Small intestine (tissue), 7 donors: ENCODE measurements at regions not wholly inside any gene's neighbourhood (a gene's known extent, or its start where the extent isn't known, plus 50 kb on each side); places are given as distances from the start of the nearest gene placed in this dataset.
"Not testable (repeated sequence)": the region's sequence is repeated elsewhere in the genome, so short reads cannot be mapped to it uniquely, and the experiment has no call there.

ENCODE experiments used
- DNase-seq, 2 donors: peaks; one replicate each; pipeline versions ENCODE4 v3.0.0 to v3.0.0-alpha.2; 2013
- FAIRE-seq: peaks from 2 replicates; lab custom pipeline; 2012; peaks lifted over from hg19 to GRCh38; lab: Jason Lieb, UNC
- H3K27ac ChIP-seq, 3 donors: one replicate each; pipeline ENCODE4 v1.5.1; 2013; ENCODE audit warnings: low read length in 2 of 3, mild to moderate bottlenecking in 2 of 3, control low read depth in 1 of 3, inconsistent platforms in 1 of 3, low read depth in 1 of 3, moderate library complexity in 1 of 3
- H3K27me3 ChIP-seq, 3 donors: one replicate each; pipeline ENCODE4 v1.6.1; 2013; ENCODE audit warnings: low read length in 3 of 3, inconsistent platforms in 1 of 3; ENCODE audit not compliant: control insufficient read depth in 3 of 3, insufficient read depth in 3 of 3
- H3K36me3 ChIP-seq, 3 donors: one replicate each; pipeline ENCODE4 v1.6.1; 2013; ENCODE audit warnings: low read length in 3 of 3, inconsistent platforms in 1 of 3, low read depth in 1 of 3, mild to moderate bottlenecking in 1 of 3, moderate library complexity in 1 of 3; ENCODE audit not compliant: control insufficient read depth in 3 of 3, insufficient read depth in 2 of 3
- H3K4me1 ChIP-seq, 3 donors: one replicate each; pipeline ENCODE4 v1.6.1; 2013; ENCODE audit warnings: low read length in 2 of 3, inconsistent platforms in 1 of 3, low read depth in 1 of 3, mild to moderate bottlenecking in 1 of 3, moderate library complexity in 1 of 3; ENCODE audit not compliant: control insufficient read depth in 3 of 3, insufficient read depth in 2 of 3
- H3K4me3 ChIP-seq, 3 donors: one replicate each; pipeline ENCODE4 v1.5.1; 2013; ENCODE audit warnings: low read length in 3 of 3, control low read depth in 1 of 3, inconsistent platforms in 1 of 3, low read depth in 1 of 3, mild to moderate bottlenecking in 1 of 3, moderate library complexity in 1 of 3
- H3K9me3 ChIP-seq, 2 donors: one replicate each; pipeline ENCODE4 v1.6.1; 2013; ENCODE audit warnings: low read depth in 1 of 2, low read length in 1 of 2; ENCODE audit not compliant: control insufficient read depth in 2 of 2, insufficient read depth in 1 of 2
- WGBS, 3 donors: extraction: QIAGEN DNeasy Blood & Tissue Kit; methylation state at CpG; one replicate each; pipeline ENCODE4 v1.1.7; 2013; 5-methylcytosine and 5-hydroxymethylcytosine counted together
- donor health status: healthy with polysubstance abuse.
- donor health status: control.
- donor health status: control.
- donor health status: Bipolar disorder and iron deficiency.
- donor health status: healthy.

- not testable (repeated sequence) for H3K27ac ChIP-seq, H3K4me3 ChIP-seq, H3K4me1 ChIP-seq, H3K27me3 ChIP-seq, DNase-seq, H3K9me3 ChIP-seq, FAIRE-seq, H3K36me3 ChIP-seq
- WGBS, 3 donors, result 90 to 96% (median 91%) methylated on average over 6 of the region's 6 CpGs
These were observed 96.1 kb upstream of the SLC7A11 start for GRCh38 chr4:138338222-138338621.

DNA sequence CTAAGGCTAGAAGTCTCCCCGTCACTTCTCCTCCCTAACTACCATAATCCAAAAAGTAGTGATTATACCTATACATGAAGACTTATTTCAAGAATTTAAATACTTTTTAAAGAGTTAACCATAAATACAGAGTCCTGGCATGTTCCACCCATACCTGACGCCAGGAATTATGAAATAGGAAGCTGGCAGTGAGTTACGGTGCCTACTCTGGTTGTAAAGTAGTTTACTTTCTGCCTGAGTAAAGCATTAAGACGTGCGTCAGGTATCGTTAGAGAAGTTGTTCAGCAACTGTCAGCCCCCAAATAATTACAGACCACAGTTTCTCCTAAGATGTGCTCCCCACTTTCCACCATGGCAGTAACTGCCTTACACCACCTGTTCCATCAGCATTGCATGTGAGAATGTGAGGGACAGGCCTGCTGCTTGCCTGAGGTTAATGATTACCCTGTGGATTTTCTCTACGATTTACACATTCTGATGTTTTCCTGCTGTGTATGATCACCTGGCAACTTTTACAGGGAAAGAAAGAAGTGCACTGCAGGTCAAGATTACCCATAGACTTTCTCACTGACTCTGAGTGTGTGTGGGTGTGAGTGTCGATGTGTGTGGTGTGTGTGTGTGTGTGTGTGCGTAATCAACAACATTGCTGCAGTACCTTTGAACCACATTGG is 92.3 kb upstream of the SLC7A11 start:
- Histone ChIP-seq H3K27ac (peak overlapping the region in 2 of 3 donors; percentile 34), H3K27me3 (no peaks in the 10 kb centered on the region), H3K36me3 (no peaks in the 10 kb centered on the region), H3K9me3 (peaks cover 0 to 9% of the 10 kb centered on the region in 2 donors), H3K4me3 (no peak overlapping the region), H3K4me1 (peaks cover 0 to 4% (median 3%) of the 10 kb centered on the region in 3 donors)
- FAIRE-seq (no peak), DNase-seq (peak; percentile 50 to 92)
- 22 to 69% (median 43%) methylated on average over 9 of the region's 9 CpGs for WGBS, 3 donors

GRCh38 chr4:138332415-138332814 is 90.3 kb upstream of the SLC7A11 start:
- DNase-seq, H3K9me3 ChIP-seq, H3K36me3 ChIP-seq, H3K4me3 ChIP-seq, FAIRE-seq, H3K4me1 ChIP-seq, H3K27me3 ChIP-seq, H3K27ac ChIP-seq: not testable (repeated sequence)
- 47 to 82% (median 80%) methylated on average over 1 of the region's 1 CpG for WGBS, 3 donors

GRCh38 chr4:138330531-138330930 is 88.4 kb upstream of the SLC7A11 start:
- Histone ChIP-seq H3K4me3 (no peak overlapping the region), H3K36me3 (no peaks in the 10 kb centered on the region), H3K27me3 (no peaks in the 10 kb centered on the region), H3K27ac (no peak overlapping the region), H3K4me1 (peaks cover 0 to 4% (median 3%) of the 10 kb centered on the region in 3 donors), H3K9me3 (peaks cover 0 to 9% of the 10 kb centered on the region in 2 donors)
- FAIRE-seq (no peak), DNase-seq (no peak)
- WGBS, 3 donors, result 53 to 69% (median 68%) methylated on average over 2 of the region's 2 CpGs

GRCh38 chr4:138329506-138330070 is 87.4 kb upstream of the SLC7A11 start:
- WGBS, 3 donors, result 86 to 93% (median 87%) methylated on average over 6 of the region's 6 CpGs
- no peak overlapping the region for H3K27ac ChIP-seq
- DNase-seq (no peak), FAIRE-seq (no peak)
- peaks cover 0 to 9% of the 10 kb centered on the region in 2 donors for H3K9me3 ChIP-seq
- no peaks in the 10 kb centered on the region for H3K36me3 ChIP-seq
- no peak overlapping the region for H3K4me3 ChIP-seq
- no peaks in the 10 kb centered on the region for H3K27me3 ChIP-seq
- H3K4me1 ChIP-seq, result no peaks in the 10 kb centered on the region

GRCh38 chr4:138327338-138327737 is 85.2 kb upstream of the SLC7A11 start:
- FAIRE-seq (no peak), DNase-seq (no peak)
- H3K9me3 ChIP-seq, result no peaks in the 10 kb centered on the region
- H3K27ac ChIP-seq, result no peak overlapping the region
- H3K4me3 ChIP-seq, result no peak overlapping the region
- H3K27me3 ChIP-seq, result no peaks in the 10 kb centered on the region
- no peaks in the 10 kb centered on the region for H3K4me1 ChIP-seq
- 88 to 90% (median 90%) methylated on average over 1 of the region's 1 CpG for WGBS, 3 donors
- no peaks in the 10 kb centered on the region for H3K36me3 ChIP-seq

DNA sequence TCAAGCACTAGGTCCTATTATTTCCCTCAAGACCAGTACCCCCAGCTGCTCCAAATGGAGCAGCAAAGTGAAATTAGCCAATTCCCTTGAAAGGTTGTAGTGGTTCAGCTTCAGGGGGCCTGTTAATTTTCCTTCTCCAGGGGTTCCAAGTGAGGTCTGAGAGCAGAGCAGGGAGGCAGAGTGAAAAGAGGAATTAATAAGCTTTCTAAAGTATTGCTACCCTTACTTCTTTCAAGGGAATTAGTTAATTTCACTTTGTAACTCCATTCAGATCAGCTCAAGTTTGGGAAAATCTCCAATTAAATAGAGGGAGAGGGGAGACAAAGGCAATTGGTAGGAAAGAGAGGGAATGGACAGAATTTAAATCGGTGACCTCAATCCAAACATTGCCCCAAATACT is 78.7 kb upstream of the SLC7A11 start:
- H3K4me3 ChIP-seq, result no peak overlapping the region
- H3K36me3 ChIP-seq, result no peaks in the 10 kb centered on the region
- H3K4me1 ChIP-seq, result no peaks in the 10 kb centered on the region
- no peaks in the 10 kb centered on the region for H3K27me3 ChIP-seq
- FAIRE-seq (no peak), DNase-seq (no peak)
- no peak overlapping the region for H3K27ac ChIP-seq
- H3K9me3 ChIP-seq, result no peaks in the 10 kb centered on the region
- WGBS, 3 donors, result 84 to 96% (median 89%) methylated on average over 1 of the region's 1 CpG

GRCh38 chr4:138320030-138320429 is 77.9 kb upstream of the SLC7A11 start:
- 89 to 100% (median 92%) methylated on average over 1 of the region's 1 CpG for whole genome bisulfite sequencing, 3 donors
- H3K9me3 ChIP-seq, result no peaks in the 10 kb centered on the region
- H3K4me1 ChIP-seq, result no peaks in the 10 kb centered on the region
- H3K27ac ChIP-seq, result no peak overlapping the region
- H3K4me3 ChIP-seq, result no peak overlapping the region
- no peaks in the 10 kb centered on the region for H3K36me3 ChIP-seq
- no peak for FAIRE-seq
- DNase-seq, result no peak
- H3K27me3 ChIP-seq, result no peaks in the 10 kb centered on the region
